ENCODE measurements at regions not wholly inside any gene's neighbourhood (a gene's known extent, or its start where the extent isn't known, plus 50 kb on each side); places are given as distances from the start of the nearest gene placed in this dataset.

DNA sequence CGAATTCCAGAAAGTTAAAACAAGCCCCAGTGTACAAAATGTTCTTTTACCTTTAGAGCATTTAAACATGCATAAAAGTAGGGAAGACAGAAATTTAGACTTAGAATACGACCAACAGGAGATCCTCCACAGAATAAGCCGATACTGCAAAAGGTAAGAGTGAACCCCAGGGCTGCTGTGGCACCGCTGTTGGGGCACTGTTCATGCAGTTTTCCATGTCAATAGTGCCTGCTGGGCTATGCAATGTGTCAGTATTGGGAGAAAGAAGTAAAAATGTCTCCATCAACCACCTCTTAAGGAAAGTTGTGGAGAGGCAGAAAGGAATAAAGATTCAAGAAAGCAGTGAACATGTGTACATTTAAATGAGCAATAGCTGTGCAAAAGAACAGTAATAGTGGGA, 326.5 kb upstream of the SEMA3C start:
- intact Hi-C loops (cut with DNase I) = no loop called here
- no peaks in the 10 kb centered on the region for H3K27me3 ChIP-seq
- H3K9me3 ChIP-seq = no peaks in the 10 kb centered on the region

DNA sequence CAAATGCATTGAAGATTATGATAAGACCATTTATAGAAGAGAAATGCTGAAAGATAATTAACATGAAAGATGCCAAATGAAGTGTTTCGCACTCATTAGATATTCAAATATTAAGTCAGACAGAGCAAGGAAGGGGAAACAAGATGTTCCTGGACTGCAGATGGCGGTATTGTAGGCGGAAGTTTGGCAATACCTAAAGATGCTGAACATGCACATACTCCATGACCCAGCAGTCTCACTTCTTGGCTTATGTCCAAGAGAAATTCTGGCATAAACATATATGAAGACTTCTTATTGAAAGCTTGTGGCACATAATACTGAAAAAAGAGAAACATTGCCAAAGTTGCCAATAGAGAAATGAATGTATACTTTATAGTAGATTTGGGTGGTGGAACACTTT, 325.4 kb upstream of the SEMA3C start:
- H3K9me3 ChIP-seq = no peaks in the 10 kb centered on the region
- no peak overlapping the region for H3K4me3 ChIP-seq
- no peaks in the 10 kb centered on the region for H3K4me1 ChIP-seq
- no peak overlapping the region for H3K27ac ChIP-seq
- H3K27me3 ChIP-seq = no peaks in the 10 kb centered on the region
- intact Hi-C loops (cut with DNase I) = no loop called here
- H3K36me3 ChIP-seq = no peaks in the 10 kb centered on the region
- H3K9ac ChIP-seq (ENCODE audit: low read depth in 2 of 2, low read length in 2 of 2) = no peak overlapping the region
- DNase-seq = no peak
- TF ChIP-seq, protein P1, sequence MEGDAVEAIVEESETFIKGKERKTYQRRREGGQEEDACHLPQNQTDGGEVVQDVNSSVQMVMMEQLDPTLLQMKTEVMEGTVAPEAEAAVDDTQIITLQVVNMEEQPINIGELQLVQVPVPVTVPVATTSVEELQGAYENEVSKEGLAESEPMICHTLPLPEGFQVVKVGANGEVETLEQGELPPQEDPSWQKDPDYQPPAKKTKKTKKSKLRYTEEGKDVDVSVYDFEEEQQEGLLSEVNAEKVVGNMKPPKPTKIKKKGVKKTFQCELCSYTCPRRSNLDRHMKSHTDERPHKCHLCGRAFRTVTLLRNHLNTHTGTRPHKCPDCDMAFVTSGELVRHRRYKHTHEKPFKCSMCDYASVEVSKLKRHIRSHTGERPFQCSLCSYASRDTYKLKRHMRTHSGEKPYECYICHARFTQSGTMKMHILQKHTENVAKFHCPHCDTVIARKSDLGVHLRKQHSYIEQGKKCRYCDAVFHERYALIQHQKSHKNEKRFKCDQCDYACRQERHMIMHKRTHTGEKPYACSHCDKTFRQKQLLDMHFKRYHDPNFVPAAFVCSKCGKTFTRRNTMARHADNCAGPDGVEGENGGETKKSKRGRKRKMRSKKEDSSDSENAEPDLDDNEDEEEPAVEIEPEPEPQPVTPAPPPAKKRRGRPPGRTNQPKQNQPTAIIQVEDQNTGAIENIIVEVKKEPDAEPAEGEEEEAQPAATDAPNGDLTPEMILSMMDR (IDR thresholded peaks at IDR 0.05) = no peak

More for the DNA sequence above, 326.5 kb upstream of the SEMA3C start:
- TF ChIP-seq, protein P1 (IDR thresholded peaks at IDR 0.05) = no peak
- no peaks in the 10 kb centered on the region for H3K4me1 ChIP-seq
- H3K9ac ChIP-seq (ENCODE audit: low read depth in 2 of 2, low read length in 2 of 2) = no peak overlapping the region
- no peak for DNase-seq
- H3K4me3 ChIP-seq = no peak overlapping the region
- H3K36me3 ChIP-seq = no peaks in the 10 kb centered on the region
- no peak overlapping the region for H3K27ac ChIP-seq

DNA sequence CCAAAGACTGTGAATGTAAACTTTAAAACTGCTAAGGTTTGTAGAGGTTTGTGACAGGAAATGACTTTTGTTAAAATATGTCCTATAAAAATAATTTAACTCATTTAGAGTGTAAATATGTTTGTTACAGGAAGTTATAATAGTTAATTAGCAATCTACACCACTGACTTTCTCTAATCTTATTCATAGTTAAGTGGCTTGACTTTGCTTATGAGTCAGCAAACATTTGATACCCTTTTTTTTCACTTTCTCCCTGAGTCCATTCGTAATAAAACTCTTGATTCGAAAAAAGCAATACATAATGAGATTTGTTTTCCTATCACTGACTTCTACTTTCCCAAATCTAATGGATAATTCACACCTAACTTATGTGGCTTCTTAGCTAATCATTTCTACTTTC, 317.7 kb upstream of the SEMA3C start:
- Histone ChIP-seq H3K9me3 (no peaks in the 10 kb centered on the region), H3K4me3 (no peak overlapping the region), H3K4me1 (no peaks in the 10 kb centered on the region), H3K27me3 (no peaks in the 10 kb centered on the region), H3K36me3 (no peaks in the 10 kb centered on the region), H3K27ac (no peak overlapping the region), H3K9ac (ENCODE audit: low read depth in 2 of 2, low read length in 2 of 2) (no peak overlapping the region)
- intact Hi-C loops (cut with DNase I) = no loop called here
- TF ChIP-seq, protein P1 (IDR thresholded peaks at IDR 0.05) = no peak
- no peak for DNase-seq

DNA sequence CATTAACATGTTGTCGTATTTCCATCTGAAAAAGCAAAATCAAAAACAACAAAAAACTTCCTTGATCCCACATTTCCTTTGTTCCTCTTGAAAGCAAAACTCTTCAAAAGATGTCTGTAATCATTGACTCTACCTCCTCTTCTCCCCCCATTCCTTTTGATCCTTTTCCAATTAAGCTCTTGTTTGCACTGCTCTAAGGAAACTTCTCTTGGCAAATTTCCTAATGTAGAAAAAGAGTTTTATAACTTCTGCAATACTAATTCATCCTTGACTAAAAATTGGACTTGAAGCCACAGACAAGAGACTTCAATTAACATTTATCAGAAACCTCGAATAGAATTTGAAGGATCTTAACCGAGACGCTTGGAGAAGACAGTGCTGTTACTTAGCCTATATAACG, 317.1 kb upstream of the SEMA3C start:
- intact Hi-C loops (cut with DNase I) = no loop called here
- no peak overlapping the region for H3K9ac ChIP-seq (ENCODE audit: low read depth in 2 of 2, low read length in 2 of 2)
- no peaks in the 10 kb centered on the region for H3K36me3 ChIP-seq
- TF ChIP-seq, protein P1 (IDR thresholded peaks at IDR 0.05) = no peak
- H3K9me3 ChIP-seq = no peaks in the 10 kb centered on the region
- DNase-seq = no peak
- H3K27ac ChIP-seq = no peak overlapping the region
- H3K4me1 ChIP-seq = no peaks in the 10 kb centered on the region
- H3K4me3 ChIP-seq = no peak overlapping the region
- H3K27me3 ChIP-seq = no peaks in the 10 kb centered on the region

DNA sequence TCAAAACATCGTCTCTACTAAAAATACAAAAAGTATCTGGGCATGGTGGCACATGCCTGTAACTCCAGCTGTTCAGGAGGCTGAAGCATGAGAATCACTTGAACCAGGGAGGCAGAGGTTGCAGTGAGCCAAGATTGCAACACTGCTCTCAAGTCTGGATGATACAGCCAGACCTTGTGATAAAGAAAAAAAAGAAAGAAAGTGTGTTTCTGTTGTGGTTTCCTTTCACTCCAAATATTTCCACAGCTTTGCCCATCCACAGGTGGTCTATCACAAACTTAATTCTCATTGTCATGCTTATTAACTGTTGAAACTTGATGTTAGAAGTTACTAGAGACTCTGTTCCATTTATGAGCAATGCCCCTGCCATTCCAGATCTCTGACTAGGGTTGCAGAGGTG, 316.0 kb upstream of the SEMA3C start:
- H3K27me3 ChIP-seq = no peaks in the 10 kb centered on the region
- TF ChIP-seq, protein P1 (IDR thresholded peaks at IDR 0.05) = no peak
- no peaks in the 10 kb centered on the region for H3K9me3 ChIP-seq
- no peaks in the 10 kb centered on the region for H3K36me3 ChIP-seq
- no peak for DNase-seq
- no peak overlapping the region for H3K27ac ChIP-seq
- no peak overlapping the region for H3K4me3 ChIP-seq
- intact Hi-C loops (cut with DNase I) = no loop called here
- H3K4me1 ChIP-seq = no peaks in the 10 kb centered on the region
- H3K9ac ChIP-seq (ENCODE audit: low read depth in 2 of 2, low read length in 2 of 2) = no peak overlapping the region
